ENCODE measurements at regions not wholly inside any gene's neighbourhood (a gene's known extent, or its start where the extent isn't known, plus 50 kb on each side); places are given as distances from the start of the nearest gene placed in this dataset.

DNA sequence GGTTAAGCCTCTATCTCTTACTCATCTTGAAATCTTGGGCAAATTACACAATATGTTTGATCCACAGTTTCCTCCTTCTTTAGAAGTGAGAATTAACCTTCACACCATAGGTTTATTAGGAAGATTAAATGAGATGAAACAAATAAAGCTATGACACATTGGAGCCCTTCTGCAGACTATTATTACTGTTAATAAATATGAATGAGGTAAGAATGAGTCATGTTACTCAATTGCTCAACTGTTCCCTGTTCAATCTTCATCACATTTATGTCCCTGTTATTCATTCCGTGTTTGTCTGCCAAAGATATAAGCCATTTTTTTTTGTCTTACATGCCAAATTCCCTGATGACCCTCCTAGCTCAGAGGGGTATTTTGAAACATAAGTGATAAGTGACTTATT lies 52.1 kb upstream of the PAPPA start:
- DNase-seq, result no peak

DNA sequence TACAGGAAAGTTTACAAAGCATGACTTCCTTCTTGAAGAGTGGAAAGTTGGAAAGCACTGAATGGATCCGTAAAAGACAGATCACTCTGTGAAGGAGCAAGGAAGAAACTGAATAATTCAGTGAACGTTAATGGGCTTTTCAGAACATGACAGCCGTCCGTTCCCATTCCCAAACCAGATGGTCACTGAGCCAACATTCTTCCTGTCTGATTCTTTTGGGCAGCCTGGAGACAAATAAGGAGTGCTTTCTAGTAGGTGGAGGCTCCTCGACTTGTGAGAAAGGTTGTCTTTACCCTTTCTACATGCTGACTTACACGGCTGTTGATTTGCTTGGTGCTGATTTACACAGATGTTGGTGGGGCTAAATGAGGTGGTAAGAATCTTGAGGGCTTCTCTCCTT lies 51.0 kb upstream of the PAPPA start:
- no peak for DNase-seq

Measured in midbrain (tissue), 1 donor.